Left lung (tissue), 4 donors: ENCODE measurements at regions not wholly inside any gene's neighbourhood (a gene's known extent, or its start where the extent isn't known, plus 50 kb on each side); places are given as distances from the start of the nearest gene placed in this dataset.

Experiments used
- ATAC-seq: fragments of 200-7000 bp; cut with Tn5 transposase; one replicate; pipeline ENCODE4 v1.9.1; 2020; ENCODE audit warnings: moderate library complexity
- DNase-seq, 4 donors: peaks; one replicate each; pipeline ENCODE4 v3.0.0-alpha.2; 2013 to 2020
- H3K27ac ChIP-seq, 2 donors: fragments of 200-600 bp; sonication (generic) in 1 of 2; one replicate each; pipeline versions ENCODE4 v1.5.0 to v1.8.0; 2020 to 2021
- H3K27me3 ChIP-seq, 2 donors: fragments of 200-600 bp; sonication (generic) in 1 of 2; one replicate each; pipeline versions ENCODE4 v1.5.0 to v1.8.0; 2020 to 2021
- H3K36me3 ChIP-seq, 2 donors: fragments of 200-600 bp; sonication (generic) in 1 of 2; one replicate each; pipeline versions ENCODE4 v1.5.0 to v1.8.0; 2020 to 2021
- H3K4me1 ChIP-seq, 2 donors: fragments of 200-600 bp; one replicate each; pipeline ENCODE4 v1.8.0; 2021
- H3K4me3 ChIP-seq, 2 donors: fragments of 200-600 bp; sonication (generic) in 1 of 2; one replicate each; pipeline versions ENCODE4 v1.5.0 to v1.8.0; 2020 to 2021; ENCODE audit warnings: mild to moderate bottlenecking in 1 of 2
- H3K9me3 ChIP-seq, 2 donors: fragments of 200-600 bp; sonication (generic) in 1 of 2; one replicate each; pipeline versions ENCODE4 v1.5.0 to v1.8.0; 2020 to 2021
- intact Hi-C, 2 donors: fragments of 100-400 bp; cut with DNase I; formaldehyde crosslinking; loops; one replicate each; pipeline versions ENCODE4 v1.11.2 to v1.14.2; 2022
- TF ChIP-seq, protein P1 (sequence below), 2 donors: fragments of 200-600 bp; sonication (generic) in 1 of 2; IDR thresholded peaks; one replicate each; pipeline versions ENCODE4 v1.5.0 to v1.8.0; 2021; ENCODE audit warnings: antibody characterized with exemption in 2 of 2
- donor health status: DM: no; HTN: yes; CAD: no.
- donor health status: DM: no; HTN: no; CAD: no.

DNA sequence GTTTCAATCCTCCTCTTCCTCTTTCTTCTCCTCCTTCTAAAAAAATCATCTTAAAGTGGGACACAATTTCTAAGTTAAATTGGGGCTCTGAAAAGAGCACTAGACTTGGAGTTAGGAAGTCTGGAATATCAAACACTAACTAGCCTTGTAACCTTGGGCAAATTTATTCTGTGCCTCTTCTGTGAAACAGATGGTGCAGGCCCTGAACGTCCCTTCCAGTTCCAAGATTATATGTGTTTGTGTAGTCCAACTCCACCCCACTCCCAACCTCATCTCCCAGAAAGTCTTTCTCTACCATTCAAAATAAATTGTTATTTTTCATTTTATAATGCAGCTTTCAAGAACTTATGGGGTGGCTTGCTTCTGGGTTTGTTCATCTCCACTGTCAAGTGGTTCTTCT is 630.0 kb downstream of the LMO4 start:
- intact Hi-C loops: loop anchor here in 1 of 2 donors (10.0 kb wide), 1 partner anchor 634 kb away; the partner anchor contains the start of gene LMO4

DNA sequence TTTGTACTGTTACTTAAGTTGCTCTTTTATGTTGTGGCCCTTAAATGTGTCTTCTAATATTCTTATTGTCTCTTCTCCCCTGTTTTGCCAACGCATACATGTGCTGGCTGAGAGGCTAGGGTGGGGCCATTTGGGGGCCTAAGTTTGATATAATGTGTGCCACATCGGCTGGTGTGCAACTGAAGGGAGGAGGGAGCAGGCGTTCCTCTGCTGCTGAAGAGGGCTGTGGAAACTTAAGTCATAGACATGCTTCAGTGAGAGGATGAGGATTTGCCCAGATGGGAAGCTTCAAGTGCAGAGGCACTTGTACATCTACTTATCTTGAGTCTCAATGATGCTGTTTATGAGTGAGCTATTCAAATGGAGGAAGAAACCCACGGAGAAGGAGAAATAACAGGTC is 630.6 kb downstream of the LMO4 start:
- DNase-seq: no peak
- Histone ChIP-seq H3K27me3 (no peaks in the 10 kb centered on the region), H3K27ac (no peak overlapping the region), H3K4me3 (no peak overlapping the region), H3K9me3 (no peaks in the 10 kb centered on the region), H3K4me1 (no peaks in the 10 kb centered on the region), H3K36me3 (no peaks in the 10 kb centered on the region)
- TF ChIP-seq, protein P1, sequence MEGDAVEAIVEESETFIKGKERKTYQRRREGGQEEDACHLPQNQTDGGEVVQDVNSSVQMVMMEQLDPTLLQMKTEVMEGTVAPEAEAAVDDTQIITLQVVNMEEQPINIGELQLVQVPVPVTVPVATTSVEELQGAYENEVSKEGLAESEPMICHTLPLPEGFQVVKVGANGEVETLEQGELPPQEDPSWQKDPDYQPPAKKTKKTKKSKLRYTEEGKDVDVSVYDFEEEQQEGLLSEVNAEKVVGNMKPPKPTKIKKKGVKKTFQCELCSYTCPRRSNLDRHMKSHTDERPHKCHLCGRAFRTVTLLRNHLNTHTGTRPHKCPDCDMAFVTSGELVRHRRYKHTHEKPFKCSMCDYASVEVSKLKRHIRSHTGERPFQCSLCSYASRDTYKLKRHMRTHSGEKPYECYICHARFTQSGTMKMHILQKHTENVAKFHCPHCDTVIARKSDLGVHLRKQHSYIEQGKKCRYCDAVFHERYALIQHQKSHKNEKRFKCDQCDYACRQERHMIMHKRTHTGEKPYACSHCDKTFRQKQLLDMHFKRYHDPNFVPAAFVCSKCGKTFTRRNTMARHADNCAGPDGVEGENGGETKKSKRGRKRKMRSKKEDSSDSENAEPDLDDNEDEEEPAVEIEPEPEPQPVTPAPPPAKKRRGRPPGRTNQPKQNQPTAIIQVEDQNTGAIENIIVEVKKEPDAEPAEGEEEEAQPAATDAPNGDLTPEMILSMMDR (IDR thresholded peaks at IDR 0.05): no peak
- ATAC-seq: no peak
- intact Hi-C loops: loop anchor here in 1 of 2 donors (10.0 kb wide), 1 partner anchor 634 kb away; the partner anchor contains the start of gene LMO4

More for the DNA sequence above, 630.0 kb downstream of the LMO4 start:
- ATAC-seq: no peak
- no peaks in the 10 kb centered on the region for H3K27me3 ChIP-seq
- no peak overlapping the region for H3K4me3 ChIP-seq
- H3K27ac ChIP-seq: no peak overlapping the region
- TF ChIP-seq, protein P1 (IDR thresholded peaks at IDR 0.05): no peak
- DNase-seq: no peak
- H3K9me3 ChIP-seq: no peaks in the 10 kb centered on the region
- H3K36me3 ChIP-seq: no peaks in the 10 kb centered on the region
- H3K4me1 ChIP-seq: peaks cover 0 to 3% of the 10 kb centered on the region in 2 donors

DNA sequence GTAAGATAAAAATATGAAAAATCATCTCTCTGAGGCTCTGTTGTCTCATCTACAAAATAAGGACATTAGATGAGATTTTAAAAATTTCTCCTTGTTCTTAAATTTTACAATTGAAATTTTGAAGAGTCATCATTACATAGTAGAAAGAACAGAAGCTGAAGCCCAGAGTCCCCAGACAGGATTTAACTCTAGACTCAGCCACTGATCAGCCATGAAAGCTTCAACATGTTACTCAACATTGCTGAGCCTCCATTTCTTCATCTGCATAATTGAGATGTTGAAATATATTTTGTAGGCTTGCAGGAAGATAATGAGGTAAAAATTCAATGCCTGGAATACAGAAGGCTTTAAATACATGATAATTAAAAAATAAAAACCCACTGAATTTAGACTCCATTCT is 633.3 kb downstream of the LMO4 start:
- no peak overlapping the region for H3K27ac ChIP-seq
- TF ChIP-seq, protein P1 (IDR thresholded peaks at IDR 0.05): no peak
- no peak for DNase-seq
- no peaks in the 10 kb centered on the region for H3K36me3 ChIP-seq
- H3K4me3 ChIP-seq: no peak overlapping the region
- no peaks in the 10 kb centered on the region for H3K9me3 ChIP-seq
- ATAC-seq: no peak
- H3K27me3 ChIP-seq: no peaks in the 10 kb centered on the region
- no peaks in the 10 kb centered on the region for H3K4me1 ChIP-seq
- intact Hi-C loops: no loop called here

DNA sequence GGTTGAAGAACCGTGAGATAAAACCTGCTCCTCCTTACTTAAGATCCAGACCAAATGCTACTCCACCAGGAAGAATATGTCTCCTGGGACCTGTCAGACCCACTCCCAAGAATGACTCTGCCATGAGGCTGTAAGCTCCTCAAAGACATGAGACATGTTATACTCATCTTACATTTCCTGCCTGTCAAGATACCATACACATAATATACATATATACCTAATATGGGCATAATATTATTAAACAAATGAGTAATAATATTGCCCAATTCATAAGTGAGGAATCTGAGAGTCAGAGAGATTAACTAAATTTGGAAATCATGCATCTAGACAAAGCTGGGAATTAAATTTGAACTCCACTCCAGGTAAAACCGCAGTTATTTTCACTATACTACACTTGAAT is 634.9 kb downstream of the LMO4 start:
- intact Hi-C loops: no loop called here
- Histone ChIP-seq H3K4me3 (no peak overlapping the region), H3K27ac (no peak overlapping the region), H3K36me3 (no peaks in the 10 kb centered on the region), H3K27me3 (no peaks in the 10 kb centered on the region), H3K4me1 (no peaks in the 10 kb centered on the region), H3K9me3 (no peaks in the 10 kb centered on the region)
- no peak for ATAC-seq
- TF ChIP-seq, protein P1 (IDR thresholded peaks at IDR 0.05): no peak
- DNase-seq: no peak

DNA sequence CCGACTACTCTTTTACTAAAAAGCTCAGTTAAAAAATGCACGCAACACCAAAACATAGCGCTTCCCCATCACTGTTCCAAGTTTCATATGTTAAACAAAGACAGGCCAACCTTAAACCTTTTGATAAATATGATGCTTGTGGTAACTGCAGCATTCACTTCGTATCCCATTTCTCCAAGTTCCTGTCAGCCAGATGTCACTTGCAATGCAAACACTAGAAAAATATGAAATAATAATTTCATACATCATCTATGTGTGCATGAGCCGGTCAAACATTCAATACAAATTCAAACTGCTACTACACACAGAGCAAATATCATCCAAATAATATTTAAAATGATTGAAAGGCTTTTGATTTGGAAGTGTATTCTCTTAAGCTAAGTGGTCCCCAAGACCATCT is 636.5 kb downstream of the LMO4 start:
- DNase-seq (no peak), ATAC-seq (no peak)
- Histone ChIP-seq H3K27me3 (no peaks in the 10 kb centered on the region), H3K27ac (no peak overlapping the region), H3K36me3 (no peaks in the 10 kb centered on the region), H3K4me1 (no peaks in the 10 kb centered on the region), H3K4me3 (no peak overlapping the region), H3K9me3 (no peaks in the 10 kb centered on the region)
- intact Hi-C loops: no loop called here
- TF ChIP-seq, protein P1 (IDR thresholded peaks at IDR 0.05): no peak
